PC-3 (cell line): ENCODE measurements at regions not wholly inside any gene's neighbourhood (a gene's known extent, or its start where the extent isn't known, plus 50 kb on each side); places are given as distances from the start of the nearest gene placed in this dataset.

Experiments
- EZH2 ChIP-seq: fragments of 300-600 bp; sonication (generic); IDR thresholded peaks from one replicate; pipeline ENCODE4 v1.6.1; 2017; ENCODE audit warnings: antibody characterized with exemption, mild to moderate bottlenecking, low read length; ENCODE audit not compliant: unreplicated experiment
- TF ChIP-seq, protein P1 (sequence below): fragments of 300-600 bp; sonication (generic); conservative IDR thresholded peaks from 2 replicates; pipeline ENCODE4 v1.5.1; 2017; ENCODE audit warnings: antibody characterized with exemption, low read depth, mild to moderate bottlenecking, low read length

GRCh38 chr3:139839014-139839413, 96.0 kb upstream of the CLSTN2 start:
- TF ChIP-seq EZH2 = no peak
- TF ChIP-seq, protein P1, sequence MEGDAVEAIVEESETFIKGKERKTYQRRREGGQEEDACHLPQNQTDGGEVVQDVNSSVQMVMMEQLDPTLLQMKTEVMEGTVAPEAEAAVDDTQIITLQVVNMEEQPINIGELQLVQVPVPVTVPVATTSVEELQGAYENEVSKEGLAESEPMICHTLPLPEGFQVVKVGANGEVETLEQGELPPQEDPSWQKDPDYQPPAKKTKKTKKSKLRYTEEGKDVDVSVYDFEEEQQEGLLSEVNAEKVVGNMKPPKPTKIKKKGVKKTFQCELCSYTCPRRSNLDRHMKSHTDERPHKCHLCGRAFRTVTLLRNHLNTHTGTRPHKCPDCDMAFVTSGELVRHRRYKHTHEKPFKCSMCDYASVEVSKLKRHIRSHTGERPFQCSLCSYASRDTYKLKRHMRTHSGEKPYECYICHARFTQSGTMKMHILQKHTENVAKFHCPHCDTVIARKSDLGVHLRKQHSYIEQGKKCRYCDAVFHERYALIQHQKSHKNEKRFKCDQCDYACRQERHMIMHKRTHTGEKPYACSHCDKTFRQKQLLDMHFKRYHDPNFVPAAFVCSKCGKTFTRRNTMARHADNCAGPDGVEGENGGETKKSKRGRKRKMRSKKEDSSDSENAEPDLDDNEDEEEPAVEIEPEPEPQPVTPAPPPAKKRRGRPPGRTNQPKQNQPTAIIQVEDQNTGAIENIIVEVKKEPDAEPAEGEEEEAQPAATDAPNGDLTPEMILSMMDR = no peak
